Endothelial cell of umbilical vein (primary cell): ENCODE measurements at regions not wholly inside any gene's neighbourhood (a gene's known extent, or its start where the extent isn't known, plus 50 kb on each side); places are given as distances from the start of the nearest gene placed in this dataset.

ENCODE experiments used
- EZH2 ChIP-seq: IDR thresholded peaks from 2 replicates; pipeline ENCODE4 v1.6.1; 2012; ENCODE audit warnings: borderline replicate concordance, low read depth, mild to moderate bottlenecking, moderate library complexity, low read length, inconsistent platforms; ENCODE audit not compliant: severe bottlenecking
- FOS ChIP-seq: IDR thresholded peaks from 2 replicates; pipeline ENCODE4 v1.6.1; 2011; ENCODE audit warnings: mild to moderate bottlenecking, low read length, moderate library complexity, borderline replicate concordance; ENCODE audit not compliant: insufficient read depth
- MAX ChIP-seq: IDR thresholded peaks from 2 replicates; pipeline ENCODE4 v1.6.1; 2011; ENCODE audit not compliant: insufficient read depth, insufficient read length
- POLR2A ChIP-seq: IDR thresholded peaks from 2 replicates; pipeline ENCODE4 v1.6.1; 2012; ENCODE audit warnings: low read depth, mild to moderate bottlenecking, control low read depth, low read length
- POLR2AphosphoS5 ChIP-seq: IDR thresholded peaks from 2 replicates; pipeline ENCODE4 v1.6.1; 2012; ENCODE audit warnings: low read depth, mild to moderate bottlenecking, control low read depth, low read length, moderate library complexity; ENCODE audit not compliant: insufficient read depth
- TF ChIP-seq, protein P1 (sequence below), 2 donors: IDR thresholded peaks; 1 replicate in 1 of 2; 2 replicates in 1 of 2; pipeline ENCODE4 v1.5.1; 2011; ENCODE audit warnings: low read length in 2 of 2, mild to moderate bottlenecking in 2 of 2, moderate library complexity in 2 of 2, control low read depth in 1 of 2, inconsistent platforms in 1 of 2, low read depth in 1 of 2; ENCODE audit not compliant: insufficient read depth in 1 of 2; ENCODE audit errors: extremely low read depth in 1 of 2

DNA sequence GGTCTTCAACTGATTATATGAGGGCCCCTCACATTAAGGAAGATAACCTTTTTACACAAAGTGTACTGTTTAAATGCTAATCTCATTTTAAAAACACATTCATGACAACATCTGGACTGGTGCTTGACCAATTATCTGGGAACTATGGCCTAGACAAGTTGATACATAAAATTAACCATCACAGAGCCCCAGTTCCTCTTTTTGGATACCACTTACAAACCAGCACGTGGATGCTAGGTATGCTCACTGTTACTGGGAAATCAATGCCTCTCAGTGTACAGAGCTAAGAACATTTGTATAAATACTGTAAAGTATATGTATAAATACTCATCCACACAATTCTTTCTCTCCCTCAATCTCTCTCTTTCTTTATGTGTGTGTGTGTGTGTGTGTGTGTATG, 1217.8 kb upstream of the LRRTM3 start:
- no peak for TF ChIP-seq MAX
- no peak for TF ChIP-seq POLR2A
- TF ChIP-seq, protein P1, sequence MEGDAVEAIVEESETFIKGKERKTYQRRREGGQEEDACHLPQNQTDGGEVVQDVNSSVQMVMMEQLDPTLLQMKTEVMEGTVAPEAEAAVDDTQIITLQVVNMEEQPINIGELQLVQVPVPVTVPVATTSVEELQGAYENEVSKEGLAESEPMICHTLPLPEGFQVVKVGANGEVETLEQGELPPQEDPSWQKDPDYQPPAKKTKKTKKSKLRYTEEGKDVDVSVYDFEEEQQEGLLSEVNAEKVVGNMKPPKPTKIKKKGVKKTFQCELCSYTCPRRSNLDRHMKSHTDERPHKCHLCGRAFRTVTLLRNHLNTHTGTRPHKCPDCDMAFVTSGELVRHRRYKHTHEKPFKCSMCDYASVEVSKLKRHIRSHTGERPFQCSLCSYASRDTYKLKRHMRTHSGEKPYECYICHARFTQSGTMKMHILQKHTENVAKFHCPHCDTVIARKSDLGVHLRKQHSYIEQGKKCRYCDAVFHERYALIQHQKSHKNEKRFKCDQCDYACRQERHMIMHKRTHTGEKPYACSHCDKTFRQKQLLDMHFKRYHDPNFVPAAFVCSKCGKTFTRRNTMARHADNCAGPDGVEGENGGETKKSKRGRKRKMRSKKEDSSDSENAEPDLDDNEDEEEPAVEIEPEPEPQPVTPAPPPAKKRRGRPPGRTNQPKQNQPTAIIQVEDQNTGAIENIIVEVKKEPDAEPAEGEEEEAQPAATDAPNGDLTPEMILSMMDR (IDR thresholded peaks at IDR 0.05; ENCODE audit: extremely low read depth in 1 of 2, insufficient read depth in 1 of 2, low read depth in 1 of 2, low read length in 2 of 2), result no peak
- TF ChIP-seq FOS, result no peak
- TF ChIP-seq EZH2, result no peak
- TF ChIP-seq POLR2AphosphoS5, result no peak
